Neuron (in vitro differentiated cells): ENCODE measurements at regions not wholly inside any gene's neighbourhood (a gene's known extent, or its start where the extent isn't known, plus 50 kb on each side); places are given as distances from the start of the nearest gene placed in this dataset.
"Not testable (repeated sequence)": the region's sequence is repeated elsewhere in the genome, so short reads cannot be mapped to it uniquely, and the experiment has no call there.

Source experiments
- H2AFZ ChIP-seq: one replicate; pipeline ENCODE4 v1.6.1; 2013; ENCODE audit warnings: low read depth, mild to moderate bottlenecking, inconsistent platforms, low read length, moderate library complexity
- H3K27me3 ChIP-seq: one replicate; pipeline ENCODE4 v1.6.1; 2013; ENCODE audit warnings: low read length; ENCODE audit not compliant: insufficient read depth
- H3K36me3 ChIP-seq: one replicate; pipeline ENCODE4 v1.6.1; 2013; ENCODE audit warnings: low read length; ENCODE audit not compliant: insufficient read depth
- H3K4me1 ChIP-seq: one replicate; pipeline ENCODE4 v1.6.1; 2013; ENCODE audit warnings: low read length; ENCODE audit not compliant: insufficient read depth
- H3K4me3 ChIP-seq: 2 replicates; pipeline ENCODE4 v1.5.1; 2013; ENCODE audit warnings: mild to moderate bottlenecking, low read length, moderate library complexity
- H3K9me3 ChIP-seq: one replicate; pipeline ENCODE4 v1.6.1; 2013; ENCODE audit warnings: low read length

- Histone ChIP-seq H3K9me3 (peaks cover 8% of the 10 kb centered on the region), H3K4me3 (no peak overlapping the region), H3K4me1 (peaks cover 32% of the 10 kb centered on the region), H3K36me3 (peaks cover 2% of the 10 kb centered on the region), H3K27me3 (no peaks in the 10 kb centered on the region), H2AFZ (no peak overlapping the region)
These were observed 271.3 kb upstream of the RGMA start for GRCh38 chr15:93360318-93360717.

DNA sequence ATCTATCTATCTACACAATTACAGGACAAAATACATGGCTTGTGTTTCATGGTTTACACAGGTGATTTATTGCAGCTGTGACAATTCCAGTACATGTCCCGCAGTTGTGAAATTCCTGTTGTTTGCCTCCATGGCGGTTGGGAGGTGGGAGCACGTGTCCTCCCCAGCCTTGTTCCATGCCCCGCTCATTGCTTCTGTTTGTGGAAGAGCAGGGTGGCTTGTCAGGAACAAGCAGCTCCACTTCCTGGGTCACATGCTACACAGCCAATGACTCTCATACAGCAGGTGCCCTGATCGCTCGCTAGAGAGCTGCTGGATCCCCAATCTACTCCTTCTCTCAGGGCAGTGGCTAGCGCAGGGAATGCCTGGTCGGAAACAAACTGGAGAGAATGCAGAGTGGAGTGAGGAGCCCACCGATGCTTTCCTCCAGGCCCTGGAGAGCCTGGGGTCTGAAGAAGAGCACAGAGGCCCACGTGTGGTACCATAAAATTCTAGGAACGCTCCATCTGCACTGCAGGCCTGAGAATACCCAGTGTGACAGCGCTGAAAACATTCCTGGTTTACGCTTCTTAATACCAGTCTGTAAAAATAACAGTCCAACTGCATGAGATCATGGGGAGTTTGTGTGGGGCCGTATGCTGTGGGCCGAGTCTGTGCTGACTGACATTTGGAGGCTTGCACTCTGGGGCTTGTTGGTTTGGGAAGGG, 270.6 kb upstream of the RGMA start:
- H3K36me3 ChIP-seq: peaks cover 2% of the 10 kb centered on the region
- H2AFZ ChIP-seq: no peak overlapping the region
- no peaks in the 10 kb centered on the region for H3K27me3 ChIP-seq
- H3K4me1 ChIP-seq: peaks cover 30% of the 10 kb centered on the region
- no peak overlapping the region for H3K4me3 ChIP-seq
- peaks cover 12% of the 10 kb centered on the region for H3K9me3 ChIP-seq

GRCh38 chr15:93359060-93359408, 270.0 kb upstream of the RGMA start:
- no peak overlapping the region for H3K4me3 ChIP-seq
- H3K4me1 ChIP-seq: peaks cover 30% of the 10 kb centered on the region
- H3K36me3 ChIP-seq: peaks cover 2% of the 10 kb centered on the region
- no peak overlapping the region for H2AFZ ChIP-seq
- peaks cover 10% of the 10 kb centered on the region for H3K9me3 ChIP-seq
- no peaks in the 10 kb centered on the region for H3K27me3 ChIP-seq

DNA sequence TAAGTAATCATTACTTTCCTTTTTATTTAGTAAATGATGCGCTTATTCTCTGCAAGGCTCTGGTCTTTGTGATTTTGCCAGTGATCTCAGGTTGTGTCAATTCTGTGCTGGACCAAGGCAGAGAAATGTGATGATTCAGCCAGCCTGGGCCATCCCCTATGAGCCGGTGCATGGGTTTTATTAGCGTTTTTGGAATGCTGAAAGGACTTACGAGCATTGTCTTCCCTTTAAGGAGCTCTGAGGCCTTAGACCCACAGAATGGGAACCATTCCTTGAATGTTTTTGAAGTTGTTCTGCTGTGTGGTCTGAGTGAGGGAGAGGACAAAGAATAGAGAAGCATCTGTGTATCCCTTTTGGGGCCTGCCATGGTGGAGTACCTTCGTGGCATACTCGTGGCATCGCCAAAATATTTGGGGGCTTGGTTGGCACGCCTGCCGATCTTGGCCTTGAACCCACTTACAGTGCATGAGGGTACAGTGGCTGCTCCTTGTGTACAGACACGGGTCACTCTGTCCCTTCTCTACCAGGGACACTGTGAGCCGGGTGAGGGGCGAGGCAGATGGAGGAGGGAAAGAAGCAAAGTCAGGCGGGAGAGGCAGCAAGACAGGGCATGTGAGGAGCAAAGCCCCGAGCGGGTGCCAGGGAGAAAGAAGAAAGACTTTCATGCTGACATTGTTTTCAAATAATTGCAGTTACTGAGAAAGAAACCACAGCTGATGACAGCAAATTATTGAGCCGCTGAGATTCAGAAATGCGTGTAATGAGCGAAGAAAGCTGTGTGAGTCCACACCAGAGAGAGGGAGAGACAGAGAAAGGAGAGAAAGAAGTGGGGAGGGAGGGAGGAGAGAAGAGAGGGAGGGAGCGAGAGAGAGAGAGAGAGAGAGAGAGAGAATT, 269.4 kb upstream of the RGMA start:
- Histone ChIP-seq H3K36me3 (peaks cover 2% of the 10 kb centered on the region), H3K4me3 (no peak overlapping the region), H3K9me3 (peaks cover 12% of the 10 kb centered on the region), H3K4me1 (peaks cover 30% of the 10 kb centered on the region), H3K27me3 (no peaks in the 10 kb centered on the region), H2AFZ (no peak overlapping the region)

GRCh38 chr15:93348711-93349545, 259.9 kb upstream of the RGMA start:
- H3K4me3 ChIP-seq: no peak overlapping the region
- no peaks in the 10 kb centered on the region for H3K36me3 ChIP-seq
- no peaks in the 10 kb centered on the region for H3K27me3 ChIP-seq

GRCh38 chr15:93347986-93348385, 259.0 kb upstream of the RGMA start:
- peaks cover 46% of the 10 kb centered on the region for H3K4me1 ChIP-seq
- no peaks in the 10 kb centered on the region for H3K36me3 ChIP-seq
- H3K9me3 ChIP-seq: peaks cover 2% of the 10 kb centered on the region
- H2AFZ ChIP-seq: no peak overlapping the region
- no peak overlapping the region for H3K4me3 ChIP-seq
- no peaks in the 10 kb centered on the region for H3K27me3 ChIP-seq

More at GRCh38 chr15:93348711-93349545, 259.9 kb upstream of the RGMA start:
- Histone ChIP-seq H3K4me1 (peaks cover 43% of the 10 kb centered on the region), H3K9me3 (peaks cover 5% of the 10 kb centered on the region), H2AFZ (no peak overlapping the region)

DNA sequence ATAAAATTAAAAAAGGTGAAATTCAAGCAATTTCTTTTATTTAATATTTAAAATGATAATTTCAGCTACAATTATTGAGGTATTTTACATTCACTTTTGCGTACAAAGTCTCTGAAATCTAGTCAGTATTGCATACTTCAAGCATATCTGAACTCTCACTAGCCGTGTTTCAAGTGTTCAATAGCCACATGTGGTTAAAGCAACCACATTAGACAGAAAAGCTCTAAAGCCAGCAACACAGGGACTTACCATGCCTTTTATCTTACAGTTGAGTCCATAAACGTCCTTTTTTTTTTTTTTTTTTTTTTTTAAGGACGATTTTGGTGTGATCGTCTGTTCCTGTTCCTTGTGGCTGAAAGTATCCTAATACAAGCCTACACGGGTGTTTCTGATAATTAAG, 257.0 kb upstream of the RGMA start:
- no peaks in the 10 kb centered on the region for H3K27me3 ChIP-seq
- H3K4me1 ChIP-seq: peaks cover 46% of the 10 kb centered on the region
- H3K4me3 ChIP-seq: no peak overlapping the region
- H3K36me3 ChIP-seq: no peaks in the 10 kb centered on the region
- no peak overlapping the region for H2AFZ ChIP-seq
- no peaks in the 10 kb centered on the region for H3K9me3 ChIP-seq

GRCh38 chr15:93343402-93343801, 254.4 kb upstream of the RGMA start:
- H3K4me1 ChIP-seq: peaks cover 25% of the 10 kb centered on the region
- H3K36me3 ChIP-seq, H3K9me3 ChIP-seq, H3K27me3 ChIP-seq, H2AFZ ChIP-seq, H3K4me3 ChIP-seq: not testable (repeated sequence)

GRCh38 chr15:93341164-93341563, 252.2 kb upstream of the RGMA start:
- Histone ChIP-seq H3K9me3 (peaks cover 8% of the 10 kb centered on the region), H3K4me3 (no peak overlapping the region), H3K4me1 (peaks cover 5% of the 10 kb centered on the region), H3K36me3 (peaks cover 8% of the 10 kb centered on the region), H3K27me3 (no peaks in the 10 kb centered on the region), H2AFZ (no peak overlapping the region)

GRCh38 chr15:93340406-93340805, 251.4 kb upstream of the RGMA start:
- H3K9me3 ChIP-seq: peaks cover 8% of the 10 kb centered on the region
- peaks cover 8% of the 10 kb centered on the region for H3K36me3 ChIP-seq
- no peaks in the 10 kb centered on the region for H3K27me3 ChIP-seq
- H2AFZ ChIP-seq: no peak overlapping the region
- peaks cover 3% of the 10 kb centered on the region for H3K4me1 ChIP-seq
- H3K4me3 ChIP-seq: no peak overlapping the region

DNA sequence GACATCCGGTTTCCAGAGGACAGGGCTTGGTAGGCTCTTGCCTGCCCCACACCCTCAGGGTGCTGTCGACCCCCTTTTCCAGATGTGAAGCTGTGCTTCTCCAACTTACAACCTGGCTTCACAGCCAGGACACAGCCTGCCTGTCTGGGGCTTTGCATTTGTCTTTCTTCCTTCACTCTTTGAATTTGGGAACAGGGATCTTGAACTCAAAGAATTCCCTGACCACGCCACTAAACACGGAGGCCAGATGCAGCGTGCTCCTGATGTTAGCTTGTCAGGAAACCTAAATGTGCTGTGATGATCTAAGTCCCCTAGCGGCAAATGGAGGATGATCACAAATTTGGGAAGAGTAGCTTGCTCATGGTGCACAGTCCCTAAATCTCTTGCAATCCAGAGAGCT, 244.8 kb upstream of the RGMA start:
- no peak overlapping the region for H2AFZ ChIP-seq
- peaks cover 15% of the 10 kb centered on the region for H3K9me3 ChIP-seq
- no peaks in the 10 kb centered on the region for H3K27me3 ChIP-seq
- H3K4me1 ChIP-seq: peaks cover 10% of the 10 kb centered on the region
- H3K4me3 ChIP-seq: no peak overlapping the region
- H3K36me3 ChIP-seq: peaks cover 19% of the 10 kb centered on the region

DNA sequence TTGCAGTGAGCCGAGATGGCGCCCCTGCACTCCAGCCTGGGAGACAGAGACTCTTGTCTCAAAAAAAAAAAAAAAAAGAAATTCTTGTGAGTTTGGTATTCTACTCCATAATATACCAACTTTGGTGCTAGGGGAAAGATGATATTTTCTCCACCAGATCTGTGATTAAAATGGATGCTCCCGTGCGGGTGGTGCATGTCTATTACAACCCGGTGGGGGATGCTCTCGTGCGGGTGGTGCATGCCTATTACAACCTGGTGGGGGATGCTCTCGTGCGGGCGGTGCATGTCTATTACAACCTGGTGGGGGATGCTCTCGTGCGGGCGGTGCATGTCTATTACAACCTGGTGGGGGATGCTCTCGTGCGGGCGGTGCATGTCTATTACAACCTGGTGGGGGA, 244.1 kb upstream of the RGMA start:
- Histone ChIP-seq H3K36me3 (peaks cover 17% of the 10 kb centered on the region), H3K4me1 (peaks cover 12% of the 10 kb centered on the region)
- not testable (repeated sequence) for H3K27me3 ChIP-seq, H2AFZ ChIP-seq, H3K4me3 ChIP-seq, H3K9me3 ChIP-seq

- Histone ChIP-seq H2AFZ (no peak overlapping the region), H3K9me3 (peaks cover 9% of the 10 kb centered on the region), H3K4me1 (peaks cover 12% of the 10 kb centered on the region), H3K27me3 (no peaks in the 10 kb centered on the region), H3K4me3 (no peak overlapping the region), H3K36me3 (peaks cover 15% of the 10 kb centered on the region)
These were observed 243.2 kb upstream of the RGMA start for GRCh38 chr15:93332168-93332553.
